B cell (primary cell): ENCODE measurements at regions not wholly inside any gene's neighbourhood (a gene's known extent, or its start where the extent isn't known, plus 50 kb on each side); places are given as distances from the start of the nearest gene placed in this dataset.

Experiments used
- CTCF ChIP-seq: fragments of 200-600 bp; IDR thresholded peaks from one replicate; pipeline ENCODE4 v1.8.0; 2022; ENCODE audit warnings: antibody characterized with exemption, mild to moderate bottlenecking
- EZH2 ChIP-seq: IDR thresholded peaks from 2 replicates; pipeline ENCODE4 v1.6.1; 2012; ENCODE audit warnings: borderline replicate concordance, low read depth, mild to moderate bottlenecking, moderate library complexity, low read length; ENCODE audit not compliant: insufficient read depth, poor library complexity, severe bottlenecking

DNA sequence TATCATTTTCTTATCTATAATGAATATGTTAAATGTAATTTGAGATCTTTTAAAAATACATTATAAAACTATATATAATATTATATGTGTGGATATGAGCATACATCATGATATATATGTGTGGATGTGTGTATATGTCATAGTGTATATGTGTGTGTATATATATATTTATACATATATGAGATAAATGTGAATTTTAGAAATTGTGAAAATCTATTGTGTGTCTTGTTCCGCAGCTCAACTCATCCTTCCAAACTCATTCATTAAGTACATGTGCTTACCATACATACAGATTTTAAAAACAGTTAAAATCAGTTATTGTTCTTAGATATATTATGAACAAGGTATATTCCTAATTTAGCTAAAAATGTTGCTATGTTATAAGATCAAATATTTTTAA, 435.2 kb upstream of the MIR17HG start:
- TF ChIP-seq CTCF (no peak), EZH2 (no peak)
